Astrocyte of the cerebellum (primary cell): ENCODE measurements at regions not wholly inside any gene's neighbourhood (a gene's known extent, or its start where the extent isn't known, plus 50 kb on each side); places are given as distances from the start of the nearest gene placed in this dataset.
A peak's percentile ranks its signal among the peaks of the same experiment; 100 is the strongest.

Experiments used
- DNase-seq: peaks from one replicate; pipeline ENCODE4 v3.0.0-alpha.2; 2011; ENCODE audit warnings: low read depth
- H3K4me3 ChIP-seq: 2 replicates; pipeline ENCODE4 v1.5.1; 2011; ENCODE audit warnings: mild to moderate bottlenecking, low read depth, low read length, moderate library complexity
- CTCF ChIP-seq: IDR thresholded peaks from 2 replicates; pipeline ENCODE4 v1.5.1; 2012; ENCODE audit warnings: low read length, low read depth, moderate library complexity, mild to moderate bottlenecking; ENCODE audit errors: missing control alignments
- in situ Hi-C: cut with HindIII; loops from 2 replicates; pipeline ENCODE4 v1.10.0; 2017; ENCODE audit warnings: low sequenced_read_pairs

DNA sequence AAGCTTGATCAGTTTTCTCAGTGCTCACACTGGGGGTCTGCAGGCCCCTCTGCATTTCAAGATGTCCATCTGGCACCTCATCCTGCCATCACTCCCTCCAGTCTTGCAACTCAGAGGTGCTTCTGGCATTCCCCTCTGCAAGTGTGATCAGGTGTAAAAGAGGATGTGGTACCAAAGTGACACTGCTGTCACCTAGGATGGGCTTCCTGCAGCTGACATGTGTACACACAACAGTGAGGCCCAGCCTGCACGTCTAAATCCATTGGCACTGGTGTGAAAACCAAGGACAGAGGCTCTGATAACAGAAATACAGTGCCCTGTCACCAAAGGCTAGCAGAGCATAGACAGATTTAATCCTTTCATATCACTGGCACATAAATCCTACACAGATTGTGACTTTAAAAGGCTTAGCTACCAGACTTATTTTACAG lies 162.5 kb upstream of the CELF2 start:
- in situ Hi-C loops: no loop called here
- TF ChIP-seq CTCF: no peak
- no peak overlapping the region for H3K4me3 ChIP-seq
- no peak for DNase-seq

- in situ Hi-C loops: loop anchor here (5.0 kb wide), 1 partner anchor 157 kb away; the partner anchor contains the start of gene CELF2
- no peak for DNase-seq
- no peak overlapping the region for H3K4me3 ChIP-seq
- TF ChIP-seq CTCF: no peak
Measured at GRCh38 chr10:10860455-10860976, 157.2 kb upstream of the CELF2 start.

- no peak for DNase-seq
- in situ Hi-C loops: no loop called here
- TF ChIP-seq CTCF: no peak
- no peak overlapping the region for H3K4me3 ChIP-seq
Measured at GRCh38 chr10:10865303-10865702, 152.4 kb upstream of the CELF2 start.

- no peak for TF ChIP-seq CTCF
- in situ Hi-C loops: no loop called here
- no peak overlapping the region for H3K4me3 ChIP-seq
- DNase-seq: no peak
Measured at GRCh38 chr10:10865913-10866312, 151.8 kb upstream of the CELF2 start.

- no peak overlapping the region for H3K4me3 ChIP-seq
- in situ Hi-C loops: no loop called here
- peak; percentile 24 for DNase-seq
- TF ChIP-seq CTCF: no peak
Measured at GRCh38 chr10:10869592-10869991, 148.1 kb upstream of the CELF2 start.

- no peak overlapping the region for H3K4me3 ChIP-seq
- in situ Hi-C loops: no loop called here
- no peak for DNase-seq
- no peak for TF ChIP-seq CTCF
Measured at GRCh38 chr10:10870523-10871241, 147.0 kb upstream of the CELF2 start.
